ENCODE measurements at regions not wholly inside any gene's neighbourhood (a gene's known extent, or its start where the extent isn't known, plus 50 kb on each side); places are given as distances from the start of the nearest gene placed in this dataset.

DNA sequence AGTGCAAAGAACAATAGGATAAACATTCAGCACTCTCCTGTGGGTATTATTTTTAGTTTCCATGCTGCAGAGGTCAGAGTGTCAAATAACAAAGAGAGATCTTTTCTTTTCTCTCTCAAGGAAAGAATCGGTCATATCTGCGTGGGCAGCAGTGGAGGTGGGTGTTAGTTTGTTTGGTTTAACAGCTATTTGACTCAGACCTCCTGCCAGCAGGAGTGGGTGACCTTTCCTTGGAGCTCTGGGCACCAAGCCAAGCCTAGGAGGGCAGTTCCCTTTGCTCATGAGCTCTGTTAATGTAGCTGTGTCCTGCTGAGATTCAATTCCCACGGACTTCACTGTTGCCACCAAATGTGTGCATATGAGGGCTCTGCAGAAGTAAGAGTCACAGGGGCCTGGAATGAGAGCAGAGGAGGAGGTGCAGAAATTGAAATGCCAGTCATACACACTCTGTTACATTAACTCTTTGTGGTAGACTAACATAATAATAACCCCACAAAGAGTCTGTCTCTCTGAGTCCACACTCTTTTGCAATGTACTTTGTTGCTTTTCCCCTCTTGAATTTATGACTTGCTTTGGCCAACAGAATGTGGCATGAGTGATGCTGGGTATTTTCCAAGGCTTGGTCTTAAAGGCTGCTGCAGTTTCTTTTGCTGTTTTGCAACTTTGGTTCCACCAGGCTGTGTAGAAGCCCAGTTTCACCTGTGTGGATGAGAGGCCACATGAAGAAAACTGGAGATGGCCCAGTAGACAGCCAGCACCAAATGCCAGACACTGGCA, 76.0 kb upstream of the GRK3 start:
- Mint-ChIP-seq H3K27ac (peak overlapping the region; percentile 40), H3K36me3 (peaks cover 54% of the 10 kb centered on the region), H3K4me3 (peak overlapping the region; percentile 37), H3K4me1 (ENCODE audit: unreplicated experiment) (peaks cover 26% of the 10 kb centered on the region), H3K9me3 (no peaks in the 10 kb centered on the region), H3K27me3 (no peaks in the 10 kb centered on the region)
- no peak for DNase-seq (ENCODE audit: extremely low spot score, unreplicated experiment)
- TF ChIP-seq, protein P1, sequence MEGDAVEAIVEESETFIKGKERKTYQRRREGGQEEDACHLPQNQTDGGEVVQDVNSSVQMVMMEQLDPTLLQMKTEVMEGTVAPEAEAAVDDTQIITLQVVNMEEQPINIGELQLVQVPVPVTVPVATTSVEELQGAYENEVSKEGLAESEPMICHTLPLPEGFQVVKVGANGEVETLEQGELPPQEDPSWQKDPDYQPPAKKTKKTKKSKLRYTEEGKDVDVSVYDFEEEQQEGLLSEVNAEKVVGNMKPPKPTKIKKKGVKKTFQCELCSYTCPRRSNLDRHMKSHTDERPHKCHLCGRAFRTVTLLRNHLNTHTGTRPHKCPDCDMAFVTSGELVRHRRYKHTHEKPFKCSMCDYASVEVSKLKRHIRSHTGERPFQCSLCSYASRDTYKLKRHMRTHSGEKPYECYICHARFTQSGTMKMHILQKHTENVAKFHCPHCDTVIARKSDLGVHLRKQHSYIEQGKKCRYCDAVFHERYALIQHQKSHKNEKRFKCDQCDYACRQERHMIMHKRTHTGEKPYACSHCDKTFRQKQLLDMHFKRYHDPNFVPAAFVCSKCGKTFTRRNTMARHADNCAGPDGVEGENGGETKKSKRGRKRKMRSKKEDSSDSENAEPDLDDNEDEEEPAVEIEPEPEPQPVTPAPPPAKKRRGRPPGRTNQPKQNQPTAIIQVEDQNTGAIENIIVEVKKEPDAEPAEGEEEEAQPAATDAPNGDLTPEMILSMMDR (conservative IDR thresholded peaks at IDR 0.05): no peak

DNA sequence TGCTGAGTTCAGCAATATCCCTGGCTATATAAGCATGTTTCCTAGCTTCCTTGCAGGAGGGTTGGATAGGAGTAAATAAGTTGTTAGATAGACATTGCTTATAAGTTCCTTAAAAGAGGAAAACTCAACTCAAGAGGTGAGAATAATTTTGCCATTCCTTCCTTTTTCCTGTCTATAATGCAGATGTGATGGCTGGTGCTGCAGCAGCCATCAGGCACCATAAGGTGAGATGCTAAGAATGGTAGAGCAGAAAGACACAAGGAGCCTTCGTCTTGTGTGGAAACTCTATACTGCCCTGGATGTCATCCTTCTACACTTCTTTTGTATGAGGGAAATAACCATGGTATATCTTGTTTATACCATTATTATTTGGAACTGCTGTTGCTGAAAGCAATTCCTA, 74.5 kb upstream of the GRK3 start:
- Mint-ChIP-seq H3K27me3 (peaks cover 3% of the 10 kb centered on the region), H3K4me1 (ENCODE audit: unreplicated experiment) (peaks cover 33% of the 10 kb centered on the region), H3K36me3 (peaks cover 45% of the 10 kb centered on the region), H3K4me3 (no peak overlapping the region), H3K9me3 (no peaks in the 10 kb centered on the region), H3K27ac (no peak overlapping the region)
- no peak for DNase-seq (ENCODE audit: extremely low spot score, unreplicated experiment)
- TF ChIP-seq, protein P1 (conservative IDR thresholded peaks at IDR 0.05): no peak

DNA sequence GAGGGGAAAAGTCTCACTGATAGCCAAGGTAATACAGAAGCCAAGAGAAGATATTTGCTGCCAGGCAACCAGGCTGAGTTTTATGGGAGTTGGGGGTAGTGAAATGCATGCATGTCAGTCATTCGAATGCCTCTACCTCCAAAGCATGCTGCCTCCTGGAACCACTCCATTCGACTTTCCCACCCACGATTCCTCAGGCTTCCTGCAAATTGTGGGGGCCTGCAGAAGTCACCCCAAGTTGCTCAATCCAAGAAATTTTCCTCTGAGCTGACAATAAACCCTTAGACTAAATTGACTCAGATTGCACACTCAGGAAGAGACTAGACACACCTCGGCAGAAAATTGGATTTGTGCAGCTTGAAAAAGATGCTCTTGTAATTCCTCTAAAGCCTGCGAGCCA, 73.6 kb upstream of the GRK3 start:
- no peak overlapping the region for H3K27ac Mint-ChIP-seq
- H3K27me3 Mint-ChIP-seq: peaks cover 3% of the 10 kb centered on the region
- peaks cover 36% of the 10 kb centered on the region for H3K36me3 Mint-ChIP-seq
- peaks cover 37% of the 10 kb centered on the region for H3K4me1 Mint-ChIP-seq (ENCODE audit: unreplicated experiment)
- H3K9me3 Mint-ChIP-seq: no peaks in the 10 kb centered on the region
- TF ChIP-seq, protein P1 (conservative IDR thresholded peaks at IDR 0.05): no peak
- DNase-seq (ENCODE audit: extremely low spot score, unreplicated experiment): no peak
- no peak overlapping the region for H3K4me3 Mint-ChIP-seq

DNA sequence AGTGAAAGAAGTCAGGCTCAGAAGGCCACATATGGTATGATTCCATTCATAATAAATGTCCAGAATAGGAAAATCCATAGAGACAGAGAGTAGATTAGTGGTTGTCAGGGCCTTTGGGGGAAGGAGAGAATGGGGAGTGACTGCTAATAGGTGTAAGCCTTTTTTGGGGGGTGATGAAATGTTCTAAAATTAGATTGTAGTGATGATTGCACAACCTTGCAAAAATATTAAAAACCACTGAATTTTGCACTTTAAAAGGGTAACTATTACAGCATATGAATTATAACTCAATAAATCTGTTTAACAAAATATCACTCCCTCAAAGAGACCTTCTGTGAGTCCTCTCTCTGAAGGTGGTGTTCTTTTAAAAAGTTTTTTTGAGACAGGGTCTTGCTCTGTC, 72.3 kb upstream of the GRK3 start:
- TF ChIP-seq, protein P1 (conservative IDR thresholded peaks at IDR 0.05): no peak

DNA sequence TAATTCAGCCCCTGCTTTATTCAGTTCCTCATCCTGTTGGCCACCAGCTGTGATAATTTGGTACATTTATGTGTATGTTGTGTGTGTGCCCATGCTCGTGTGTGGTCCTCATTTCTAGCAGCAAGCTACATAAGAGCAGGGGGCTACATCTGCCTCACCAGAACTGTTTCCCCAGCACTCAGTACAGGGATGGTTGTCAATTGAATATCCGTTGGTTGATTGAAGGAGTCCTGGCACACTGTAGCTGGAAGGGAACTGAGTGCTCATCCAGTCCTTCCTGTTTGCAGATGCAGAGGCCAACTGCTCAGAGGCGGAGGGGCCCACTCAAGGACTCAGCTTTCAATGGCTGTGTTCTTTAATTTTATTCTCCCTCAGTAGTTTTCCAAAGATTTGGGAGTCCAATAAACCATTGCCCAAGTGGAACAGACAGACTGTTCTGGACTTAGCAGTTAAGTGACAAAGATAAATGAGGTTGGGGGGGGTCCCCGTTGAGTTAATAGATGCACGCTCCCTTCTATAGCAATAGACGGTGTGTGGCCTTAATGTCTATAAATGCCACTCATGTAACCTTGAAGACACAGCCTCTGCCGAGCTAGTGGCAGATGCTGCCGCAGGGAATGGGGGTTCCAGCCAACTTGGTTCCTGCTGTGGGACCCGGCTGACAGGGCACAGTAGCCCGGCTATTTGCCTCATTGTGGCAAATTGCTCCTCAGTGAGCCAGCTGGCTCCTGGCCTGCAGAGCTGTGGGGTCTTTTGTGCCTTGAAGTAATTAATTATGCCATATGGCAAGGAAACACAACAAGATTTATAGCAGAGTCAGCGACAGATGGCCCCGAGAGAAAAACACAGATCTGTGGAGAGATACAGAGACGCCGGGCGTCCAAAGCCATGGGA, 71.4 kb upstream of the GRK3 start:
- Mint-ChIP-seq H3K36me3 (peaks cover 31% of the 10 kb centered on the region), H3K27me3 (peaks cover 3% of the 10 kb centered on the region), H3K4me3 (peak overlapping the region; percentile 37), H3K27ac (no peak overlapping the region), H3K9me3 (no peaks in the 10 kb centered on the region), H3K4me1 (ENCODE audit: unreplicated experiment) (peaks cover 34% of the 10 kb centered on the region)
- TF ChIP-seq, protein P1 (conservative IDR thresholded peaks at IDR 0.05): no peak
- no peak for DNase-seq (ENCODE audit: extremely low spot score, unreplicated experiment)

More for the DNA sequence above, 72.3 kb upstream of the GRK3 start:
- peaks cover 37% of the 10 kb centered on the region for H3K4me1 Mint-ChIP-seq (ENCODE audit: unreplicated experiment)
- no peak overlapping the region for H3K27ac Mint-ChIP-seq
- H3K36me3 Mint-ChIP-seq: peaks cover 32% of the 10 kb centered on the region
- H3K4me3 Mint-ChIP-seq: no peak overlapping the region
- DNase-seq (ENCODE audit: extremely low spot score, unreplicated experiment): no peak
- no peaks in the 10 kb centered on the region for H3K9me3 Mint-ChIP-seq
- H3K27me3 Mint-ChIP-seq: peaks cover 3% of the 10 kb centered on the region
